NCI-H748 (cell line): ENCODE measurements at regions not wholly inside any gene's neighbourhood (a gene's known extent, or its start where the extent isn't known, plus 50 kb on each side); places are given as distances from the start of the nearest gene placed in this dataset.

Source experiments
- DNase-seq: peaks from one replicate; lab custom pipeline; 2025; ENCODE audit not compliant: unreplicated experiment; lab: John Stamatoyannopoulos, UW

DNA sequence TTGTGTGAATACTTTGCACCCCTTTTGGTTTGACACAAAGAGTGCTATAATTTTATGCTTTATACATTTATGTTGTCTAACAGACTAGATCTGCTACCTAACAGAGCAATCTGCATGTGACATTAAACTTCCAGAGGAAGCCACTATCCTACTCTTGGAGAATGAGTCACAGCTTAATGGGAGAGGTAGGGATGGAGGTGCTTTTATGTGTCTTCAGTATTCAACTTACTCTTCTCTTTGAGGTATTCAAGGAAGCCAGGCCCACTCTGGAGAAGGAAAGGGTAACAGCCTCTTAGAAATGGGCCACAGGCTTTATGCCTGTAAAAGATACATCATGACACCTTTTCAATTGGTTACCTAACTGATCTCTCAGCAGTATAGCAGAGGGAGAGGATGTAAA, 85.8 kb upstream of the NEUROD1 start:
- no peak for DNase-seq

- DNase-seq: no peak
Observed at GRCh38 chr2:181770150-181770549, 89.8 kb upstream of the NEUROD1 start.

DNA sequence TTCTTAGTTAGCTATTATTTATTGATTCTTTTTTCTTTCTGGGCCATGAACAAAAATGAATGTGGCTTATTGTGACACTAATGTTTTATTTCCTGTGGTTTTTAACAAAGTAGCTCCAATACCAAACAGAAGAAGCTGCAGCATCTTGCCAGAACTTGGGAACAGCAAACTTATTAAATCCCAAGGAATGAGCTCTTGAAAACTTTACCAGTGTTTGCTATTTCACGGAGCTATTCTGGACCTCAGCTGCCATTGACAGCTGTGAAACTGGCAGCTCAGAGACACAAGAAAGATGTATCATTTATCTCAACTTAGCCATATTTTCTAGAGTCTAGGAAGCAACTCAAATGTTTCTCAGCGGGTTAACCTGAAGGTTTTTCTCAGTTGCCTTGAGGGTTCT, 91.0 kb upstream of the NEUROD1 start:
- no peak for DNase-seq

GRCh38 chr2:181772334-181772733, 92.0 kb upstream of the NEUROD1 start:
- no peak for DNase-seq

GRCh38 chr2:181772777-181773176, 92.5 kb upstream of the NEUROD1 start:
- no peak for DNase-seq

- DNase-seq: no peak
Observed at GRCh38 chr2:181774685-181775084, 94.4 kb upstream of the NEUROD1 start.

- DNase-seq: no peak
Observed at GRCh38 chr2:181776336-181776735, 96.0 kb upstream of the NEUROD1 start.

- peak; percentile 40 for DNase-seq
Observed at GRCh38 chr2:181777734-181778133, 97.4 kb upstream of the NEUROD1 start.

DNA sequence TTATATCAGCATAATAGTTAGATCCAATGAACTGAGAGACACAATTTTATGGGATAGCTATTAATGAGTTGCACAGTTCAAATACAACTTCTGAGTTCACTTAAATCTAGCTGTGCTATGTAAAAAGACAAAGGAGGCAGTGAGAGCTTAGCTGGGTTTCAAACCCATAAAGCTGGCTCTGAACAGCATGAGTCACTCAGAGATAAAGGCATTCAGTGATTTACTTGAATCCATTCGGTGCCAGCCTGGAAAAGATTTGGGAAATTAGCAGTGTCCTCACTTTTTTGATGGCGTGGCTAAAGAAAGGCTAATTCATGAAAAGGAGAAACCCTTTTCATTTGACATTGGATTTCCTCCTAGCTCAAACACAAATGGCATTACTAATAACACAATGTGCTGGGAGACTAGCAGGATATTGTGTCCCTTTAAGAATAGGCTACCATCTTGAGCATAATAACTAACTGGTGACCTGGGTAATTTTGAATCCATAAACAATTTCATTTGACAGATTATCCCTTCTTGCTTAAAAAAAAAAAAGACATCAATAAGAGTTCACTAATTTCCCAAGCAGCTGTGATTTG, 98.4 kb upstream of the NEUROD1 start:
- no peak for DNase-seq

- no peak for DNase-seq
Observed at GRCh38 chr2:181779288-181780021, 99.1 kb upstream of the NEUROD1 start.

DNA sequence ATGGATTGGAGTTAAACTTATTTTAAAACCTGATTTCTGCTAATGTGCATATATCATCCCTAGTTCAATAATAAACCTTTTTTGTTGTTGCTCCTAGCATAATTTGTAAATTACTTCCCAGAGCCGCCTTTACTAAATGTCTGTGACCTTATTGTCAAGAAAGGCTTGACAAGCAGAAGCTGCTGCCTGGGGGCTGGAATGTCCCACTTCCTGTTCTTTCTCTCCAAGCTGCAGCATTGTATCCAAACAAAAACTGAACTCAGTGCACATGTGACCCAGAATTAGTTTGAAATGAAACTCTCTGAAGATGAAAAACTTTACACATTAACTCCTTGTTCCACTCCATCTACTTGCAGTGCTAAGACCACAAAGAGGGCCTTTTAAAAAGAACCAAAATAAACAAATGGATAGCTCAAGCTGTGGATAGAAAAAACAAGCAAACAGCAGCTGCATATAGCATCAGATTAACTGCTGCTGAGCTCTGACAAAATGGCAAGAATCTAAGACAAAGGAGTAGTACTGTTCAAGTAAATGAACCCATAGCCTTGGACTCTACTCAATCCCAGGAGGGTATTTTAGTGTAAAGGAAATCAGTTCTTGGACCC, 99.8 kb upstream of the NEUROD1 start:
- peak; percentile 52 for DNase-seq

DNA sequence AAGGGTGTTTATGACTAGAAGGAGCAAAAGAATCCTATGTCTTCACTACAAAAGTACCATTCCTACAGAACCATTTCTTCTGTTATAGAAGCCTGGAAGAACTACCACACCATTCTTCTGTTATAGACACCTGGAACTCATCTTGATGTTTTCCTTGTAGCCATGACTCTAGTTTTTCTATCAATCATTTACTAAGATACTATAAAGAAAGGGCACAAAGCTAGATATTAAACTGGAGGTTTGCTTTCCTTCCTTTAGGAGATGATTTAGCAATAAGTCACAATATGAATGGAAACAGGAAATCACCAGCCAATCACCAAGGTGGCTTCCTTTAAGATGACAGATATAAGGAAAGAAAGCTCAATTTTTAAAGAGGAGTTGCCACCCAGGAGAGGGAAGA, 100.3 kb upstream of the NEUROD1 start:
- no peak for DNase-seq

- no peak for DNase-seq
Observed at GRCh38 chr2:181781078-181781786, 100.9 kb upstream of the NEUROD1 start.

DNA sequence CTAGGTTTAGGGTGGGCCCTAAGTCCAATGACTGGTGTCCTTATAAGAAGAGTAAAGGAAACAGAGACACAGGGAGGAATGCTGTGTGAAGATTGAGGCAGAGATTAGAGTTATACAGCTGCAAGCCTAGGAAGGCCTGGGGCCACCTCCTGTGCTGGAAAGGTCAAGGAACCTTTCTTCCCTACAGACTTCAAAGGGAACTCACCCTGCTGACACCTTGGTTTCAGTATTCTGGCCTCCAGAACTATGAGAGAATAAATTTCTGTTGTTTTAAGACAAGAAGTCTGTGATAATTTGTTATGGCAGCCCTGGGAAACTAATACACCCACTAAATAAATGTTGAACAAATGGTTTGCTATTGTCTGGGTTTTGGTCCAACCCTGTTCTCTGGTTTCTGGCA, 102.3 kb upstream of the NEUROD1 start:
- DNase-seq: no peak

DNA sequence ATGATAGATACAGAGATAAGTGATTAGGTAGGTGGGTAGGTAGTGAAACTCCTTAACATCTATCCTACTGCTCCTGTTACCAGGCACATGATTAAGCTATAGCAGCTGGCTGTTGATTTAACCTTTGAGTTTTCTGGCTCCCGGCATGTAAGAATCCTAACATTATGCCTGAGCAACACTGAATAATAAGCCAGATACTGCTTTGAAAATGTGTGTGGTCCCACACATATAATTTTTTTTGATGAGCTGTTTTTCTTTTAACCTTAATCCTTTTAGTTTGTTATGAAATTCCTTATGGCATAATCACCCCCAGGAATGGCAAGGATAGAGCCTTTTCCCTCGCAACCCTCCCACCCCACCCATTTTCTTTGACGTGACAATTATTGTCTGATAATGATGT, 104.2 kb upstream of the NEUROD1 start:
- peak; percentile 55 for DNase-seq

DNA sequence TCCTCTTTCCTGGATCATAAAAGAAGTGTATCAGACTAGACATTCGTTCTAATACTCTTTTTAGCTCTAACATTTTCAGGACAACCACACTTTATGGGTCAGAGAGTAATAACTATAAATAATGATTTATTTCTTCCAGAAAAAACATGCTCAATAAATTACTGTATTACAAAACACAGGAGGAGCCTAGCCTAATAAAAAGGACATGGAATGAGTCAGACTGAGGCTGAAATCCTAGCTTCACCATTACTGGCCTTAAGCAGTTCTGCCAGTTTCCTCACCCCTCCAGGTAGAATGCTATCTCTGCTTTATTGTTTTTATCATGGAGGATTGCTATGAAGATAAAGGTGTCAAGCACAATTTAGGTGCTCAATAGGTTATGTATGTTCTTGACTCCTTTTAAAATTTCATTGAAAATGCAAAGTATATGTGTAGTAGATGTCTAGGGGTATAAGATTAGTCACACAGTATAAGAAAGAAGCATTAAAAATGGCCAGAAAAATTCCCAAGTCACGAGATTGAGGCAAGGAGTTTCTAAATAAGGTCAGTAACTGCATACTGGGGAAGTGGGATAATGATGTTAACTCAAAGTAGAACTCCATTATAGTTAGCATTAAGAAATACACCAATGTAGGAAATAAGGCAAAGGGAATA, 105.5 kb upstream of the NEUROD1 start:
- no peak for DNase-seq

GRCh38 chr2:181786371-181787228, 104.9 kb upstream of the ITPRID2 start:
- no peak for DNase-seq

DNA sequence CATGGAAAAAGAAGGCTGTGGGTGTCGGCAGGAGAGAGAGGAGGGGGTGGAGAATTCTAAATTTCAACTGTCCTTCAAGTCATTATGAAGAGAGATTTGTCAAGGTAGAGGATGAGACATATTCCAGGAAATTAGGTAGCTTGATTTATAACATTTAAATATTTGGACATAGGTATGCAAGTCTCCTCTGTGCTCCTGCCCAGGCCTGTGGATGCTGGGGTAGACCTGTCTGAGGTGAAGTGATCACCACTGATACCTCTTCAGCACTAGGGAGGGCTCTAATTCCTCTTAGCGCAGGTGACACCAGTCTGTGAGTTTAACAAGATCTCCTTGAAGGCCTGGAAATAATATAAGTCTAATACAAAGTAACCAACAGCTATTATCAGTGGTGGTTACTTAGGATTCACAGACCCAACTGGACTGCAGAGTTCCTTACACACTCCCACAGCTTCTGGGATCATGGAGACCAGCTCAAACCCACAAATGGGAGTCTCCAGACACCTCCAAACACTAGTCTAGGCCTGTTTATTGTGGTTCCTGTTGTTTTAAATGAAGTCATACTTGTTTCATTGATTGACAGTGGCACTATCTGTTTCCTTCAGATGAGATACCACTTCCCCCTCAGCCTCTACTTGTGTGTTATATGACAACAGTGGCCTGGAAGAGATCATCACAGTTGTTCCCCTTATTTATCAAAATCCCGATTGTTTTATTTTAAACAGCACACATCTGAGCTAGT, 104.1 kb upstream of the ITPRID2 start:
- DNase-seq: no peak

GRCh38 chr2:181788897-181789555, 102.5 kb upstream of the ITPRID2 start:
- no peak for DNase-seq
